Activated CD4-positive, alpha-beta T cell treated with anti-CD3 and anti-CD28 coated beads, Interleukin-2, Interleukin-4, amounts not matched to agents 100 ng/mL and 50 ng/mL, durations not matched to agents 16 hours and 8 hours (primary cell): ENCODE measurements at regions not wholly inside any gene's neighbourhood (a gene's known extent, or its start where the extent isn't known, plus 50 kb on each side); places are given as distances from the start of the nearest gene placed in this dataset.

Experiments
- DNase-seq: peaks from one replicate; pipeline ENCODE4 v3.0.0-alpha.2; 2020; ENCODE audit warnings: low spot score

GRCh38 chr21:23729331-23729730 is 1878.0 kb downstream of the MRPL39 start:
- no peak for DNase-seq

DNA sequence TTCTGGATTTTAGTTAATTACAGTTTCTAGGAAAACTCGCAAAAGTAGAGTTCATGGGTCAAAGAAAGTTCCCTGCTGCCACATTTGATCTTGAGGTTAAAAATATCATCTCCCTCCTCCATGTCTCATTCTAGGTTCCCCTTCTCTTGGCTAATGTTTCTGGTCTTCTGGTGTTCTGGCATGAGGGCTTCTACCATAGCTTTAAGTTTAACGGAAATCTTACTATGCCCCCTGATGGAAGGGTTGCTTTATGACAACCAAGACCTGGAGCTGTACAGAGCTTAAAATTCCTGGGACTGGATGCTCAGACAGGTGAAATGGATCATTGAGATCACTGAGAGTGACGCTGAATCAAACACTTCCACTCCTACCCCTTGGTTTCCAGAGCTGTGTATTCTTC is 1881.7 kb downstream of the MRPL39 start:
- no peak for DNase-seq

DNA sequence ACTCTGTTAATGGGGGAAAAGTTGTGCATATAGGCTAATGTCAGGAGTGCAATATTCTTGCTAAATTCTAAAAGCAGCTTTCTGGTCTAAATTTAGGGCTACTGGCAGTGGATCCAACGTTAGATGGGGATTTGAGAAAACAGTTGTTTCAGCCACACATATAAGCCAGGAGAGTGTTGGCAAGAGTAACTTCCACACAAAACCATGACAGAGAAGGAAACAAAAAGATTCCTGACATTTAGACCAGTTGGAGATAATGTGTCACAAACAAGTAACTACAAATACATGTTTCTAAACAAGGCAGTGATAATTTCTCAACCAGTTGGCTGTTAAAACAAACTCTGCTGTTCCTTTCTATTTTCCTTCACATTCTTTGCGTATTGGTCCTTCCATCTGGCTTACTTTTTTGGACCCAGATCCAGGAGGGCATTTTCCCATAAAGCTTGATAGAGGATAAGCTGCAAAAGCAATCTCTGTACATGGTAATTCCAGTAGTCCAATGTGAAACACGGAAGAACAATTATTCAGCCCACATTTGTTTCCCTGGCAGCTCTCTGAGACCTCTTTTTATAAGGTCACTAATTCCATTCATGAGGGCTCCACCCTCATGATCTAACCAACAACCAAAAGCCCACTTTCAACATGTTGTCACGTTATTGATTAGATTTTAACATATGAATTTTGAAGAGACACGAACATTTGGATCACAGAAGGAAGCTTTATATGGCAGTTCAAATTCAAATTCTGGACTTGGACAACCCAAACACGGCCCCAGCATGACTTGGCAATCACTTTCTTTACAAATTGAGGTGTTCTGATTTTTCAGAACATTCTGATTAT is 1888.6 kb downstream of the MRPL39 start:
- no peak for DNase-seq

DNA sequence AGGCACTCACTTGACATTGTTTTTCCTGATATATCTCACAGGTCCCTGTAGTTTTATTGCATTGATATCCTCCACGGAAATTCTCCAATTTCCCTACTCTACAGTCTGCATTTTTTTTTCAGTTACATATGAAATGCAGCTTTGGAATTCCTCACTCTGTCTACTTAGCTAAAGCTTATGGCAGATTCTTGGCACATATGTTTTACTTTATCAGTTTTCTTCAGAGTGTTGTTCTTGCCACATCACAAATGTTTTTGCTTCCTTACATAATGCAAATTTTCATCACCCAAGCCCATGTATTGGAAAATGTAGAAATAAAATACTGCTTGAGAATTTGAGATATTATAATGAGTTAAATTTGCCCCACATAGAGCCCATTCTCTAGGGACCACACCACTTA is 1895.1 kb downstream of the MRPL39 start:
- DNase-seq, result no peak

DNA sequence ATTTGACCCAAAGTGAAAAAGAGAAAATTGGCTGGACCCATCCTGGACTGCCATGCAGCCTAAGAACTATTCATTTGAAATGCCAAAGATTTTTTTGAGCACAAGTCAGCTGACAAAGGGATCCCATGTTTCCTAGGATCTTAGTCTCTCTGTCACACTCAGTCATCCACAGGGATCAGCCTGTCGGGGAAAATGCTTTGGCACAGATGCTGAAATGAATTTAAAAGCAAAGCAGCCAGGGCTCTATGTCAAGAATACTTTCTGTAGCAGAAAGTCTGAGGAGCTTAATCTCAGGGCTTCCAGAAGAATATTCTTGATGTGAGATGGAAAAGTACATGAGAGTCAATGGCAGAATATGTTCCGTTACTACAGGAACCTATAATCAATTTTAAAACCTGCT is 1900.8 kb downstream of the MRPL39 start:
- no peak for DNase-seq

DNA sequence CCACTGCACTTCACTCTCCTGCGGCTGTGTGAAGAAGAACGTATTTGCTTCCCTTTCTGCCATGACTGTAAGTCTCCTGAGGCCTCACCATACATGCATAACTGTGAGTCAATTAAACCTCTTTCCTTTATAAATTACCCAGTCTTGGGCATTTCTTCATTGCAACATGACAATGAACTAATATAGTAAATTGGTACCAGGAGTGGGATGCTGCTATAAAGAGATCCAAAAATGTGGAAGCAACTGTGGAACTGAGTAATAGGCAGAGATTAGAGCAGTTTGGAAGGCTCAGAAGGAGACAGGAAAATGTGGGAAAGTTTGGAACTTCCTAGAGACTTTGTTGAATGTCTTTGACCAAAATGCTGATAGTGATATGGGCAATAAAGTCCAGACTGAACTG is 1907.9 kb downstream of the MRPL39 start:
- no peak for DNase-seq

GRCh38 chr21:23698619-23699018 is 1908.7 kb downstream of the MRPL39 start:
- DNase-seq, result no peak

DNA sequence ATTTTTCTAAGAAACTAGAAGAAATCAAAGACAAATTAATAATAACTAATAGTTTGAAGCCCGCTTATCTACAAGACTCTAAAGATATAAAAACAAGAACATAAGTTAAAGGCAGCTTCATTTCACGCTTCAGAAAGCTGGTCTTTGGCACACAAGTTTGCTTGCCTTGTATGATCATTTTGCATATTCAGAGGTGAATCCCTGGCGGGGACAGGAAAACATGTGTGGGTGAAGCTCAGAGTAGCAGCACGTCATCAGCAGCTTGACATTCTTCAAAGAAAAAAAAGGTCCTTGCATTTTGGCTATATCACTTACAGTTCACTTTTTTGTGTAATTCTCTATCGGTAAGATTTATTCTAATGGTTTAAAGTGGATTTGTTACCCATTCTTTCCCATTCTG is 1911.8 kb downstream of the MRPL39 start:
- no peak for DNase-seq

GRCh38 chr21:23694390-23694789 is 1912.9 kb downstream of the MRPL39 start:
- DNase-seq, result no peak

DNA sequence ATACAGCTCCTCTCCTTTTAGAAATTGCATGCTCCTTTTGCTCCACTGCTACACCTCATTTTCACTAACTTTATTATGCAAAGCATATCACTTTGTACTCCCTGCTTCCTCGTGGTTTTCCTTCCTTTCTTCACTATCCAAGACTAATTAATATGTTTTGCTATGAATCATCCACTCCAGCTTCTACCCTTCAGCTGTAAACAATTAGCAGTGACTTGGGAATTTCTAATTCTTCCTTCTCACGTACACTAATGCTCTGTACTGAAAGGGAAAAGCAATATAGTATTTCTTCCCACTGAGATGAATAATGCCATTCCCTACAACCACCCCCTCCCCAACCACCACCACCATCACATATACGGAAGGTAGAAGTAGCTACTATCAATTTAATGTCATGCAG is 1917.0 kb downstream of the MRPL39 start:
- no peak for DNase-seq

DNA sequence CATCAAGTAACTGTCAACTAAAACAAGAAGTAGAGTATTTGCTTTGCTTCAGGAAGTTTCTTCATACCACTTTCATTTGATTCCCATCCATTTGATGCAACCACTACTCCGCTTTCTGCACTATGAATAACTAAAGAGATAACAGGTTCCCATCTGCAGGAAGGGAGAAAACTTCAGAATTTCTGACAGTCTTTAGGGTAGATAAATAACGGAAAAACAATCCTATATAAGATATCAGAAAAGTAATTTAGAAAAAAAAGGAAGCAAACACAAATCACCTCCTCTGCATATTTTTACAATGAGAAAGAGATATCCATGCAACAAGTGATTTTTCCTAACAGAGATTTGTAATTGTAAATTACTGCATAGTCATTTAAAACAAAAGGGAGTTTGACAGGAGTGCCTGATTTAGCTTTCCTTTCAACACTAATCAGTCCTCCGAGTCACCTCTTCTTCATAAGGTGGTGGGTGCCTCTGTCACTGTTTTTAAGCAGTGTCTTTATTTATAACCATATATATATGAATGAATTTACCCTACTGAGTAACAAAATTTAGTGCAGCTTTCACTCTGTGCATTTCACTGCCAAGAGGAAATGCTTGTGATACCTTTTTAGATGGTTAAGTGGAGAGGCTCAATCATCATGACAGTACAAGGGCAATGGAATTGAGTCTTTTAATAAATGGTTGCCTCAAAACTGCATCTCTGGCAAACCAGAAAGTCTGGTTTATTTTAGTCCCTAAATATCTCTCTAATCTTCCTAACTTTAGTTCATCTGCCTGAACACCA is 1920.4 kb downstream of the MRPL39 start:
- DNase-seq, result no peak

- no peak for DNase-seq
Observed at GRCh38 chr21:23684431-23684830, 1922.8 kb downstream of the MRPL39 start.

DNA sequence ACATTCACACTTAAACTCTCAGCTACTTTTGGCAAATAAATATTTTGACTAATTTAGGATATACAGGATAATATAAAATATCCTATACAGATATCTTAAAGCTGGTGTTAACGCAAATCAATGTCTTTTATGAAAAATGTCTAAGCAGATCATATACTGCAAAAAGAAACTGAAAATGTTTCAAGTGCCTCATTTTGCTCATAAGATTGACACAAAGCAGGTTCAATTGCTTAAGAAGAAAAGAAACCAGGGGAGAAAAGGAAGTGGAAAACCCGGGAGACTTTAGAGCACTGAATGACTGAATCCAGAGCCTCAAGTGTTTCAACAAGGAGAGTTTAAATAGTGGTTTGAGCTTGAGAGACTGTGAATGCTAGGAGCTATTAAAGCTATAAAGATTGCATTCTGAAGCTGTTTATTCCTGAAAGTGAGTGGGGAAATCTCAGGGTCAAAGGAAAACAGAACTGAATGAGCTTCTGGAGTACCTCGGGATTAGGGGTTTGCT is 1943.0 kb downstream of the MRPL39 start:
- DNase-seq, result no peak

DNA sequence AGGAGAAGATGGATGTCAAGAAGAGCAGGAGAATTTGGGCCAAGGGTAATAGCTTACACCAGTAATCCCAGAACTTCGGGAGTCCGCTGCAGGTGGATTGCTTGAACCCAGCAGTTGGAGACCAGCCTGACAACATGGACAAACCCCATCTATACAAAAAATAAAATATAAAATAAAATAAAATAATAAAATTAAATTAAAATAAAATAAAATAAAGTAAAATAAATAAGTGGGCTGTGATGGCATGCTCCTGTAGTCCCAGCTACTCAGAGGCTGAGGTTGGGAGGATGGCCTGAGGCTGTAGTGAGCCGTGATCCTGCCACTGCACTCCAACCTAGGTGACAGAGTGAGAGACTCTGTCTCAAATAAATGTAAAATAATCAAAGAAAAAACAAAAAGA is 1946.7 kb downstream of the MRPL39 start:
- no peak for DNase-seq

- DNase-seq, result no peak
Observed at GRCh38 chr21:23644768-23645167, 1962.5 kb downstream of the MRPL39 start.

DNA sequence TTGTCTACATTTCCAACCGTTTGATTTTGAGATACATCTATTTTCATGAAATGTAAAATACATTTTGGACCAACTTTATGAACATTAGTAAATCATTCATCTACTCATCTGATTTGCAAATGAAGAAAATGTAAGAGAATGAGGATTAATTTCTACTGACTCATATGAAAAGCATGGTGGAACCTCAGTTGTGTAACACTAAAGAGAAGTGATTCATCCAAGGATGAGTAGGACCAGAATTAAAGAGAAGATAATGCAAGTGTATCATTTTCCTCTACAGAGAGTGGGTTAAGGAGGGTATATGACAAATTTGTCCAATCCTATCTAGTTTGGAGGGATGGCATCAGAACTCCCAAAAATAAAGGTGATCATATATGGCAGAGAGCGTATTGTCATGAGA is 1967.6 kb downstream of the MRPL39 start:
- no peak for DNase-seq

GRCh38 chr21:23638131-23638695 is 1969.1 kb downstream of the MRPL39 start:
- DNase-seq, result no peak

- no peak for DNase-seq
Observed at GRCh38 chr21:23633447-23633940, 1973.8 kb downstream of the MRPL39 start.

- no peak for DNase-seq
Observed at GRCh38 chr21:23624281-23624680, 1983.0 kb downstream of the MRPL39 start.

GRCh38 chr21:23613014-23613413 is 1994.3 kb downstream of the MRPL39 start:
- no peak for DNase-seq

GRCh38 chr21:23612210-23612609 is 1995.1 kb downstream of the MRPL39 start:
- DNase-seq, result no peak

GRCh38 chr21:23607782-23608431 is 1999.4 kb downstream of the MRPL39 start:
- DNase-seq, result no peak
